MM.1S (cell line): ENCODE measurements at regions not wholly inside any gene's neighbourhood (a gene's known extent, or its start where the extent isn't known, plus 50 kb on each side); places are given as distances from the start of the nearest gene placed in this dataset.

Experiments
- EZH2 ChIP-seq: fragments of 300-600 bp; sonication (generic); optimal IDR thresholded peaks from 2 replicates; pipeline ENCODE3; 2017; ENCODE audit warnings: low read depth, mild to moderate bottlenecking, antibody characterized with exemption, low read length, mixed read lengths
- EZH2phosphoT487 ChIP-seq: fragments of 300-600 bp; sonication (generic); IDR thresholded peaks from 2 replicates; pipeline ENCODE4 v1.6.1; 2018; ENCODE audit warnings: antibody characterized with exemption, low read length
- TF ChIP-seq, protein P1 (sequence below): fragments of 300-600 bp; sonication (generic); IDR thresholded peaks from 2 replicates; pipeline ENCODE4 v1.5.1; 2016; ENCODE audit warnings: antibody characterized with exemption, low read length, mixed read lengths

DNA sequence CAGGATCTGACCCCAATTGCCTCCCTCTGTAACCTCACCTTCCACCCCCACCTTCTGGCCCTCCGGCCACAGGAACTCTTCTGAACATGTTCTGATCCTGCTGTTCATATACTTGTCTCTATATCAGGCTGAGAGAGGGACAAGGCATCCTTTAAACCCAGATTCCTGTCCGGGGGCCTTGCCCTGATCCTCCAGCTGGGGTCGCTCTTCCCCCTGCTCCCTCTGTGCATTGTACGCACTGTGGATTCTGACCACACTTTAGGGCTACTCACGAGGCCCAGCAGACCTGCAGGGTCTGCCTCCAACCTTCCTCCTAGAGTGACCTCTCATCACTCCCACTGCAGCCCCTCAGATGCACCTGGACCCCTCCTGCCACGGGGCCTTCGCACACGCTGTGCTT is 269.3 kb downstream of the UQCRFS1 start:
- TF ChIP-seq, protein P1, sequence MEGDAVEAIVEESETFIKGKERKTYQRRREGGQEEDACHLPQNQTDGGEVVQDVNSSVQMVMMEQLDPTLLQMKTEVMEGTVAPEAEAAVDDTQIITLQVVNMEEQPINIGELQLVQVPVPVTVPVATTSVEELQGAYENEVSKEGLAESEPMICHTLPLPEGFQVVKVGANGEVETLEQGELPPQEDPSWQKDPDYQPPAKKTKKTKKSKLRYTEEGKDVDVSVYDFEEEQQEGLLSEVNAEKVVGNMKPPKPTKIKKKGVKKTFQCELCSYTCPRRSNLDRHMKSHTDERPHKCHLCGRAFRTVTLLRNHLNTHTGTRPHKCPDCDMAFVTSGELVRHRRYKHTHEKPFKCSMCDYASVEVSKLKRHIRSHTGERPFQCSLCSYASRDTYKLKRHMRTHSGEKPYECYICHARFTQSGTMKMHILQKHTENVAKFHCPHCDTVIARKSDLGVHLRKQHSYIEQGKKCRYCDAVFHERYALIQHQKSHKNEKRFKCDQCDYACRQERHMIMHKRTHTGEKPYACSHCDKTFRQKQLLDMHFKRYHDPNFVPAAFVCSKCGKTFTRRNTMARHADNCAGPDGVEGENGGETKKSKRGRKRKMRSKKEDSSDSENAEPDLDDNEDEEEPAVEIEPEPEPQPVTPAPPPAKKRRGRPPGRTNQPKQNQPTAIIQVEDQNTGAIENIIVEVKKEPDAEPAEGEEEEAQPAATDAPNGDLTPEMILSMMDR = no peak; the same call in 1 of the 2 replicates
- TF ChIP-seq EZH2 (no peak), EZH2phosphoT487 (no peak)
